Left ventricle myocardium superior (tissue), 1 donor: ENCODE measurements at regions not wholly inside any gene's neighbourhood (a gene's known extent, or its start where the extent isn't known, plus 50 kb on each side); places are given as distances from the start of the nearest gene placed in this dataset.

Experiments
- ATAC-seq: fragments of 200-7000 bp; cut with Tn5 transposase; one replicate; pipeline ENCODE4 v1.9.1; 2020; ENCODE audit warnings: mild to moderate bottlenecking, moderate library complexity
- DNase-seq: peaks from one replicate; pipeline ENCODE4 v3.0.0-alpha.2; 2020
- intact Hi-C: fragments of 100-400 bp; cut with micrococcal nuclease; formaldehyde crosslinking; loops from one replicate; pipeline ENCODE4 v1.11.0; 2022
- donor health status: DM: no; HTN: yes; CAD: no; lungs with severe emphysema.

- ATAC-seq (no peak), DNase-seq (no peak)
- intact Hi-C loops, result no loop called here
Measured at GRCh38 chr2:240300840-240301239, 134.6 kb upstream of the GPC1 start.

GRCh38 chr2:240301256-240301795 is 134.1 kb upstream of the GPC1 start:
- no peak for ATAC-seq
- intact Hi-C loops, result no loop called here
- DNase-seq, result no peak

- ATAC-seq, result no peak
- DNase-seq, result no peak
- intact Hi-C loops, result no loop called here
Measured at GRCh38 chr2:240302041-240302440, 133.4 kb upstream of the GPC1 start.

- DNase-seq (no peak), ATAC-seq (no peak)
- intact Hi-C loops, result no loop called here
Measured at GRCh38 chr2:240302933-240303595, 132.4 kb upstream of the GPC1 start.

- no peak for DNase-seq
- intact Hi-C loops, result no loop called here
- no peak for ATAC-seq
Measured at GRCh38 chr2:240303896-240304745, 131.3 kb upstream of the GPC1 start.

GRCh38 chr2:240304746-240305161 is 130.7 kb upstream of the GPC1 start:
- intact Hi-C loops, result no loop called here
- DNase-seq, result no peak
- ATAC-seq, result no peak

GRCh38 chr2:240305369-240305962 is 130.0 kb upstream of the GPC1 start:
- DNase-seq, result no peak
- intact Hi-C loops, result no loop called here
- no peak for ATAC-seq

GRCh38 chr2:240306185-240306584 is 129.3 kb upstream of the GPC1 start:
- intact Hi-C loops, result no loop called here
- no peak for ATAC-seq
- no peak for DNase-seq

GRCh38 chr2:240308111-240308651 is 127.3 kb upstream of the GPC1 start:
- intact Hi-C loops, result no loop called here
- ATAC-seq (no peak), DNase-seq (no peak)

GRCh38 chr2:240309214-240309613 is 126.2 kb upstream of the GPC1 start:
- intact Hi-C loops, result no loop called here
- DNase-seq, result no peak
- no peak for ATAC-seq

- no peak for ATAC-seq
- intact Hi-C loops, result no loop called here
- no peak for DNase-seq
Measured at GRCh38 chr2:240310201-240310600, 125.3 kb upstream of the GPC1 start.

GRCh38 chr2:240310645-240311044 is 124.8 kb upstream of the GPC1 start:
- no peak for DNase-seq
- ATAC-seq, result no peak
- intact Hi-C loops, result no loop called here

GRCh38 chr2:240311821-240312220 is 123.6 kb upstream of the GPC1 start:
- ATAC-seq, result no peak
- intact Hi-C loops, result no loop called here
- no peak for DNase-seq

- DNase-seq (no peak), ATAC-seq (no peak)
- intact Hi-C loops, result no loop called here
Measured at GRCh38 chr2:240319221-240319854, 116.1 kb upstream of the GPC1 start.

- ATAC-seq (peak; percentile 45), DNase-seq (no peak)
- intact Hi-C loops, result no loop called here
Measured at GRCh38 chr2:240319855-240320203, 115.6 kb upstream of the GPC1 start.

GRCh38 chr2:240320204-240320993 is 115.1 kb upstream of the GPC1 start:
- no peak for DNase-seq
- ATAC-seq, result peak; percentile 20

GRCh38 chr2:240322231-240322955 is 113.1 kb upstream of the GPC1 start:
- intact Hi-C loops, result no loop called here
- DNase-seq, result no peak
- no peak for ATAC-seq

More at GRCh38 chr2:240320204-240320993, 115.1 kb upstream of the GPC1 start:
- intact Hi-C loops, result no loop called here

- ATAC-seq, result no peak
Measured at GRCh38 chr2:240322991-240323390, 112.5 kb upstream of the GPC1 start.

More at GRCh38 chr2:240322991-240323390, 112.5 kb upstream of the GPC1 start:
- no peak for DNase-seq
- intact Hi-C loops, result no loop called here
